GM21576 (cell line): ENCODE measurements at regions not wholly inside any gene's neighbourhood (a gene's known extent, or its start where the extent isn't known, plus 50 kb on each side); places are given as distances from the start of the nearest gene placed in this dataset.

Experiments
- ATAC-seq: cut with Tn5 transposase; IDR thresholded peaks from one replicate; pipeline ENCODE4 v1.9.1; 2021; ENCODE audit warnings: mild to moderate bottlenecking, moderate library complexity; ENCODE audit not compliant: unreplicated experiment

- ATAC-seq = no peak
Observed at GRCh38 chr20:40103420-40103819, 585.6 kb downstream of the MAFB start.

GRCh38 chr20:40101560-40101959 is 587.5 kb downstream of the MAFB start:
- no peak for ATAC-seq

GRCh38 chr20:40100261-40100660 is 588.8 kb downstream of the MAFB start:
- no peak for ATAC-seq

- no peak for ATAC-seq
Observed at GRCh38 chr20:40090236-40090635, 598.8 kb downstream of the MAFB start.

GRCh38 chr20:40087496-40087895 is 601.5 kb downstream of the MAFB start:
- no peak for ATAC-seq

- no peak for ATAC-seq
Observed at GRCh38 chr20:40085513-40085912, 603.5 kb downstream of the MAFB start.

GRCh38 chr20:40082436-40082835 is 606.6 kb downstream of the MAFB start:
- no peak for ATAC-seq

GRCh38 chr20:40081653-40082052 is 607.4 kb downstream of the MAFB start:
- no peak for ATAC-seq

GRCh38 chr20:40080041-40080652 is 608.9 kb downstream of the MAFB start:
- ATAC-seq = no peak

- ATAC-seq = no peak
Observed at GRCh38 chr20:40073535-40074111, 615.4 kb downstream of the MAFB start.

GRCh38 chr20:40072907-40073306 is 616.1 kb downstream of the MAFB start:
- ATAC-seq = no peak

GRCh38 chr20:40056171-40056570 is 632.9 kb downstream of the MAFB start:
- no peak for ATAC-seq

GRCh38 chr20:40055711-40056110 is 633.3 kb downstream of the MAFB start:
- no peak for ATAC-seq

- ATAC-seq = no peak
Observed at GRCh38 chr20:40054311-40054710, 634.7 kb downstream of the MAFB start.

GRCh38 chr20:40050596-40050995 is 638.4 kb downstream of the MAFB start:
- ATAC-seq = no peak

- ATAC-seq = no peak
Observed at GRCh38 chr20:40049854-40050253, 639.2 kb downstream of the MAFB start.

- ATAC-seq = no peak
Observed at GRCh38 chr20:40046703-40047102, 642.3 kb downstream of the MAFB start.

- ATAC-seq = no peak
Observed at GRCh38 chr20:40037511-40037910, 651.5 kb downstream of the MAFB start.

- ATAC-seq = no peak
Observed at GRCh38 chr20:40029589-40029988, 659.4 kb downstream of the MAFB start.

- ATAC-seq = no peak
Observed at GRCh38 chr20:40019510-40019909, 669.5 kb downstream of the MAFB start.

- ATAC-seq = no peak
Observed at GRCh38 chr20:40017765-40018164, 671.3 kb downstream of the MAFB start.

GRCh38 chr20:40016890-40017289 is 672.1 kb downstream of the MAFB start:
- no peak for ATAC-seq

- ATAC-seq = no peak
Observed at GRCh38 chr20:40016392-40016791, 672.6 kb downstream of the MAFB start.
